ENCODE measurements at regions not wholly inside any gene's neighbourhood (a gene's known extent, or its start where the extent isn't known, plus 50 kb on each side); places are given as distances from the start of the nearest gene placed in this dataset.

DNA sequence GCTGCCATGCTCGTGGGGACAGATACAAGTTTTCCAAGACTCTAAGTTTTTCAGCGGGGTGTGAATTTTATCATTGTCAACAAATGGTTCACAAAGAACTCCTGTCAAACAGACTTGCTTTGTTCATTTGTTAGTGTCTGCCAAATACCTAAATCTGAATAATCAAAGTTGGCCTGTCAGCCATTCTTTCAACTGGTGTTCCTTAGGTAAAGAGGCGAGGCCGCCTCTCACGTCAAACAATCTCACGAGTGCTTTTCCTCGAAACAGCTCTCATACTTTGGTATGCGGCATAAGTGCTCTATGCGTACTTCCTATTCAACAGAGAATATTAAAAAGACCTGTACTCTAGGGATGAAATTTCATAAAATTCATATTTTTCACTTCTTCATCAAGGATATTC is 51.4 kb upstream of the KANK4 start:
- no peak for DNase-seq

DNA sequence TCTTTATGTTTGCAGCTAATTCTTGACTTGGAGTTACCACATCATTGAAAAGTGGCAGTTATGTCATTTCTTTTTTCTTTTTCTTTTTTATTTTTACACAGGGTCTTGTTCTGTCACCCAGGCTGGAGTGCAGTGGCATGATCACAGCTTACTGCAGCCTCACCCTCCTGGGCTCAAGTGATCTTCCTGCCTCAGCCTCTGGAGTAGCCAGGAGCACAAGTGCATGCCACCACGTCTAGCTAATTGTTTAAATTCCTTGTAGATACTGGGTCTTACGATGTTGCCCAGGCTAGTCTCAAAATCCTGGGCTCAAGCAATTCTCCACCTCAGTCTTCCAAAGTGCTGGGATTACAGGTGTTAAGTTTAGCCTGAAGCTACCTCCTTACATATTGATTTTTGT is 52.1 kb upstream of the KANK4 start:
- no peak for DNase-seq

DNA sequence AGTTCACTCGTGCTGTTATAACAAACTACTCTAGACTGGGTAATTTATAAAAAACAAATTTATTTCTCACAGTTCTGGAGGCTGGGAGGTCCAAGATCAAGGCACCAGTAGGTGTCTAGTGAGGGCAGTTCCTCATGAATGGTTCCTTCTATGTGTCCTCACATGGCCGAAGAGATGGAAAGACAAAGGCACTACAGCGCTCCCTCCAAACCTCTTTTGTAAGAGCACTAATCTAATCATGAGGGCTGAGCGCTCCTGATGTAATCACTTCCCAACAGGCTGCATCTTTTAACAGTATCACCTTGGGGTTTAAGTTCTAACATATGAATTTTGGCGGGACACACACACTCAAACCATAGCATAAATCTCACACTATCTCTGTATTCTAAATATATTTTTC is 54.0 kb upstream of the KANK4 start:
- DNase-seq: no peak

DNA sequence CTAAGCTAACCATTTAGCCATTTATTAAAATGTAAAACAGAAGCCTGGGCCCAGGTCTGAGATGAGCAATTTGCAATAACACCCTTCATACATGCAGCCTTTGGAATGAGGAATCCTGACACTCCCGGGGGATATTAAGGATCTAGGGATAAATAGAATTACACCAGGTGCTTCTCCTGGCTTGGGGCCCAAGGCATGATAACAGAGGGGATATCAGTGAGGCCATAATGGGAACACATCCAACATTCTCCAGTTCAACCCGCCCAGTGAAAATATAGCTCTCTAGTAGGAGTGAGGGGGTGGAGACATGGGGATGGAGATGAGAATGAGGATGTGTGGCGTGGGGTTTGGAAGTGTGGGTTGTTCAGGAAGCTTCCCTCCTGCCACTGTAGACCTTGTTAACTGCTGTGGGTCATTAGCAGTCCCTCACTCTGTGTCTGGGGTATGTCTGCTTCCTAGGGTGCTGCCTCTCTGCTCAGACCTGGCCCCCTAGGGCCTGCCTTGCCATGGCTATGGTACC is 57.9 kb upstream of the KANK4 start:
- no peak for DNase-seq

DNA sequence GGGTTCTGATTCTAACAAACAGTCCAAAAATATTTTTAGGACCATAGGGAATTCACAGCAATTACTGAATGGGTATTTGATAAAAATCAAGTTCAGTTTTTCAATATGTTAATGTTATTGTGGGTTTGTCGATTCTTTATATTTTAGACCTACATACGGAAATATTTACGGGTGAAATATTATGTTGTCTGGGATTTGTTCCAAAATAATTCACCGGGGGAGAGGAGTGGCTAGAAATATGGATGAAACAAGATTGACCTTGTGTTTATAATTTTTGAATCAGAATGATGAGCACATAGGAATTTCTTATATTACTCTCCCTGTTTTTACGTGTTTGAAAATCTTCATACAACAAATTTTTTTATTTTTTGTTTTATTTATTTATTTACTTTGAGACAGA is 56.7 kb upstream of the USP1 start:
- no peak for DNase-seq

DNA sequence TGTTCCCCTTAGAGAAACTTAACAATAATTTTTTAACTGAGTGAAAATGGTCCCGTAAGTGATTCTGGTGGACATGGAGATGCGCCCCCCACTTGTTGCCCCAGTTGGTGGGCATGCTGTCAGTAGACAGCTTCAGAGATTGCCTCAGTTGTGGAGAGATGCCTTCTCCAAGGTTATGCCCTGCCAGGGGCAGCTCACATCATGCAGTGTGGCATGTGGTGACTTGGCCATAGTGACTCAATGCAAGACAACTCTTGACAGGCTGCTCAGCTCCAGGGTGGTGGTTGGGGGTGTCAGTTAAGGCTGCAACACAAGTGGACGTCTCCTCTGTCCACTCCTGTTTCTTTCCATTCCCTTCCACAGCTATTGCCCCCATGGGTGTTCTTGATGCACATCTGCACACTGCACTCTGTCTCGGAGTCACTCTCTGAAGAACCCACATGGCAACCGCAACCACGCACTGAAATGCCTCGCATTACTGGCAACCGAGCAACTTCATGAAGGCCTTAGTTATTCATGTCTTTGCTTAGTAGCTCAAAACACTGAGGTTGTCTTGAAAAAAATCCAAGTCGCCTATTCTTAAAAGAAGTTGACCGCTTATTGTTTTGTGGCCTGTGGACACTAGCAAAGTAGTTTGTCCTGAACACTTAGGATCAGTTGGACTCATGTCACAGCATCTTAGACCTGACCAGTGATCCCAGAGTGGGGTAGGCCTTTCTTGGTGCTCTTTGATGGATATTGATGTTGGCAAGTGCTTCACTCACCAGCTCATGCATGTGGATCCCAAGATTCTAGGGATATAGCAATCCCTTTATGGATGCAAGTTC is 54.8 kb upstream of the USP1 start:
- no peak for DNase-seq

DNA sequence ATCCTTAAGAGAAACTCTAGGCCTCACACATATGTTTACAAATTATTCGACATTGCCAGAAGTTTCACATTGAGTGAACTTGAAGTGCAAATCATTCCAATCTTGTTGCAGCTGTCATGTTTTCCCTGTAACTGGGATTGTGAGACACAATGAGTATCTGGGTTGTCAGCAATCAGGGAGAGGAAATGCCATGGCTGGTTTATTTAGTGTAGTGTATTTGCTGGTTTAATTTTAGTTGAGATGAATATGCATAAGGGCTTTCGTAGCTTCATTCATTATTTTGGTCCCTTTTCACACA is 54.2 kb upstream of the USP1 start:
- DNase-seq: no peak

DNA sequence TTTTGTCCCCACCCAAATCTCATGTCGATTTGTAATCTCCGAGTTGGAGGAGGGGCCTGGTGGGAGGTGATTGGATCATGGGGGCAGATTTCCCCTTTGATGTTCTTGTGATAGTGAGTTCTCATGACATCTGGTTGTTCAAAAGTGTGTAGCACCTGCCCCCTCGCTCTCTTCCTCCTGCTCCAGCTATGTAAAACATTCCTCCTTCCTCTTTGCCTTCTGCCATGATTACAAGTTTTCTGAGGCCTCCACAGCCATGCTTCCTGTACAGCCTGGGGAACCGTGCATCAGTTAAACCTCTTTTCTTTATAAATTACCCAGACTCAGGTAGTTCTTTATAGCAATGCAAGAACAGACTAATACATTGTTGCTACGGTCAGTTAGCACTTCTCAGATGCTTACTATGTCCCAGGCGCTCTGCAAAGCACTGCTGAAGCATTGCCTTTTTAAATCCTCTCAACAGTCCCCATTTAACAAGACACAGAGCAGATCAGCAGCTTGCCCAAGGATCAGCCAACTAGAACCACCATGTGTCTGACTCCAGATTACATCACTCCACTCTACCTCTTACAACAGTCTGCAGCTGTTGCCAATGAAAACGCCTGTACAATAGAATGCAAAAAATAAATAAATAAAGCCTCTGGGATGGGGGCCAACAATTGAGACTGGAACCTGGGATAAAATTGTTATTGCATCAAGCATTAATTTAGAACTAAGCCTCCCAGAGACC is 52.4 kb upstream of the USP1 start:
- DNase-seq: peak; percentile 33

DNA sequence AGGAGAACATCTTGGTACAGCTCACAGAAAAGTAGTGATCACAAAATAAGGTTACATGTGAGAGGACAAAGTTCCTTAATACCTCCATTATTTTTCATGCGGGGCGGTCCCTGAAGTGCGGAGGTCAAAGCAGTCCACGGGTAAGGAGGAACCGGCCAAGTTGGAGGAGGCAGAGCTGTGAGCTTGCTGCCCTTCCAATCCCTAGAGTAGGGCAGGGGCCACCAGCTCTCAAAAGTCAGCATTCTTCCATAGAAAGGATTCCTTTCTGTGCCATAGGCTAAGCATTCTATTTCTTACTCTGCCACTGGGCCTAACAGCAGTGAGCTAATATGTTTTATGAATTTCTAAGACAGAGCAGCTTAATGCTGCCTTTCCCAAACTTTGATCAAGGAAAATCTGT is 50.9 kb upstream of the USP1 start:
- DNase-seq: no peak

DNA sequence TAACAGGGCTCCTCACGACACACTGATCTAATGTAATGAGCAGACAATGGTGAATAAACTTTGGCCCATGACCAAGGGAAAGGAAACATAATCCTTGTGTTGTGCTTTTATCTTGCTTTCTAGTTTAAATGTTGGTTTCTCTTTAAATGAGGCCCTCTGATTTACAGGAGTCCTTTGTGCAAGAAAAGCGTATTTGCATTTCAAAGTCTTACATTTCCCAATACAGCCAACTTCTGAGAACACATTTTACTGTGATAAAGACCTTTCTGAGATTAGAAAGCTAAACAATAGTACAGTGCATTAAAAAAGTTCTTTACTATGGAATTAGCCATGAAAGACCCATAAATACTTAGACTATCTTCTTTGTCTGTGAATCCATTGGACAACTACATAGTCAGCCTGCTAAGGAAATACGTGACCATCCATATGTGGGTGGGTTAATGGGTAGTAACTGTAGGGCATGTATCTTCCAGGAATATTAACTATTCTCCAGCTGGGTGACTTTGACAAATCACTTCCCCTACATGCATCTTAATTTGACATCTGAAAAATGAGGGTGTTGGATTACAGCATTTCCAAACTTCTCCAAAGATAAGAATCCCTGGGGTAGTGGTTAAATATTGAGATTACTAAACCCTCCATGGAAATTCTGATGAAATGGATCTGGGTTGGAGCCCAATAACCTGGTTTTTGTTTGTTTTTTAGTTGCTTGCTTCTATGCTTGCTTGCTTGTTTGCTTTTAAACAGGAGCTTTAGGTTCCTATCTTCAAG is 50.3 kb upstream of the USP1 start:
- DNase-seq: peak; percentile 30
